ENCODE measurements at regions not wholly inside any gene's neighbourhood (a gene's known extent, or its start where the extent isn't known, plus 50 kb on each side); places are given as distances from the start of the nearest gene placed in this dataset.
"Not testable (repeated sequence)": the region's sequence is repeated elsewhere in the genome, so short reads cannot be mapped to it uniquely, and the experiment has no call there.

DNA sequence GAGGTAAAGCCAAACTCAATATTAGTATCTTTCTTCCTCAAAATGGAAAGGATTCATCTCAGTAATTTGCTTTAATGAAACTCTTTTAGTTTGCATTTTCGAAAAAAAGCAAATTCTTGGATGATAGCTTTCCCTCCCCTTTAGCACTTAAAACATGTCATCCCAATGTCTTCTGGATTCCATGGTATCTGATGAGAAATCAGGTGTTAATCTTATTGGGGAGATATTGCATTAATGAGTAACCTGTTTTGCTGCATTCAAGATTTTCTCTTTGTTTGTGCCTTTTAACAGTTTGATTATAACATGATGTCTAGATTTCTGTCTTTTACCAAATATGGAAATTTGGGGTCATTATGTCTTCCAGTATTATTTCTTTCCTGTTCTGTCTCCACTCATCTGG, 405.1 kb upstream of the FOXG1 start:
- H4K20me1 ChIP-seq, result no peaks in the 10 kb centered on the region
- H3K36me3 ChIP-seq, result no peaks in the 10 kb centered on the region
- no peak overlapping the region for H3K9ac ChIP-seq
- no peaks in the 10 kb centered on the region for H3K4me1 ChIP-seq
- H3K27ac ChIP-seq, result no peak overlapping the region
- peaks cover 0 to 16% (median 5%) of the 10 kb centered on the region in 11 experiments; a peak in 9 of 22 replicates for H3K9me3 ChIP-seq (replicated peaks in 1 of 11)
- H3K4me3 ChIP-seq, result no peak overlapping the region
- H3K4me2 ChIP-seq, result no peak overlapping the region
- no peak for TF ChIP-seq Cebpa-rat (IDR thresholded peaks at IDR 0.05)
- H3K27me3 ChIP-seq, result no peaks in the 10 kb centered on the region

DNA sequence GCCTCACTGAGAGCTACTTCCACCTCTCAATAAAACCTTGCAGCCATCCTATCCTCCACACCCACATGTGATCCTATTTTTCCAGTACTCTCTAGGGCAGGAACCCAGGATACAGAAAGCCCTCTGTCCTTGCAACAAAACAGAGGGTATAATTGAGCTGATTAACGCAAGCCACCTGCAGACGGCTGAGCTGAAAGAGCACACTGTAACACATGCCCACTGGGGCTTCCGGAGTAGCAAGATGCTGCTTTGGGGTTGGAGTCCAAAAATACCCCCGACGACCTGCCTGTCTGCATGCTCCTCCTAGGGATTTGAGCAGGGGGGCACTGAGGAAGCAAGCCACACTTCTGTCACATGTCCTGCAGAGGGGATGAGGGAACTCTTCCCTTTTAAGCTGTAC, 401.1 kb upstream of the FOXG1 start:
- Histone ChIP-seq H3K27me3 (no peaks in the 10 kb centered on the region), H3K9ac (no peak overlapping the region), H3K4me2 (no peak overlapping the region), H3K4me3 (no peak overlapping the region), H3K4me1 (no peaks in the 10 kb centered on the region; a peak in 2 of 20 replicates), H3K9me3 (replicated peaks in 1 of 11) (peaks cover 0 to 16% (median 5%) of the 10 kb centered on the region in 11 experiments; a peak in 9 of 22 replicates), H3K27ac (no peak overlapping the region), H4K20me1 (no peaks in the 10 kb centered on the region), H3K36me3 (no peaks in the 10 kb centered on the region)
- TF ChIP-seq Cebpa-rat (IDR thresholded peaks at IDR 0.05), result no peak

- Histone ChIP-seq H3K9ac (no peak overlapping the region), H3K4me3 (no peak overlapping the region), H3K36me3 (no peaks in the 10 kb centered on the region), H3K9me3 (replicated peaks in 1 of 11) (no peaks in the 10 kb centered on the region), H3K4me1 (peaks cover 0 to 20% (median 0%) of the 10 kb centered on the region in 10 experiments; a peak in 5 of 20 replicates), H4K20me1 (no peaks in the 10 kb centered on the region), H3K27me3 (no peaks in the 10 kb centered on the region), H3K27ac (no peak overlapping the region), H3K4me2 (peak overlapping the region in 2 of 11 experiments; percentile 43 to 60; a peak in 3 of 22 replicates)
- TF ChIP-seq Cebpa-rat (IDR thresholded peaks at IDR 0.05), result no peak
Observed at GRCh38 chr14:28373721-28374120, 392.9 kb upstream of the FOXG1 start.

- H4K20me1 ChIP-seq, result no peaks in the 10 kb centered on the region
- H3K4me1 ChIP-seq, result peaks cover 0 to 20% (median 0%) of the 10 kb centered on the region in 10 experiments; a peak in 5 of 20 replicates
- no peaks in the 10 kb centered on the region for H3K9me3 ChIP-seq (replicated peaks in 1 of 11)
- no peak overlapping the region for H3K27ac ChIP-seq
- H3K4me3 ChIP-seq, result no peak overlapping the region
- H3K9ac ChIP-seq, result no peak overlapping the region
- no peaks in the 10 kb centered on the region for H3K36me3 ChIP-seq
- no peak for TF ChIP-seq Cebpa-rat (IDR thresholded peaks at IDR 0.05)
- H3K4me2 ChIP-seq, result no peak overlapping the region; a peak in 1 of 22 replicates
- no peaks in the 10 kb centered on the region for H3K27me3 ChIP-seq
Observed at GRCh38 chr14:28375295-28375694, 391.3 kb upstream of the FOXG1 start.

DNA sequence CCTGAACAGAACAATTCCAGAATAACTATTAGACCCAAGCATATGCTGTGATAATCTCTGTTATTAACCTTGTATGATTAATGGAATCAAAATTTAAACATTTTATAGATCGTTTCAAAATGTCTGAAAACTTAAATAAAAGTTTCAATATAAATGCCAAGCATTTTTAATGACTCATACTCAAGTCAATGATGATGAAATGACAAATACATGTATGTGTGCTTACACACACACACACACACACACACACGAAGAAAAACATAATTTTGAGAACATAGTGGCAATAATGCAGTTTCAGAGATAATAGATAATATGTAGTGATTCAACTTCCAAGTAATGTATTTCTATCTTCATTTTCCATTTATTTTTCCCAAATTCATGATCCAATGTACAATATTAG, 384.9 kb upstream of the FOXG1 start:
- Histone ChIP-seq H3K9ac (no peak overlapping the region), H3K4me2 (no peak overlapping the region), H3K27ac (no peak overlapping the region), H3K4me3 (no peak overlapping the region), H3K36me3 (no peaks in the 10 kb centered on the region), H3K4me1 (no peaks in the 10 kb centered on the region), H4K20me1 (no peaks in the 10 kb centered on the region), H3K27me3 (no peaks in the 10 kb centered on the region), H3K9me3 (replicated peaks in 1 of 11) (no peaks in the 10 kb centered on the region)
- TF ChIP-seq Cebpa-rat (IDR thresholded peaks at IDR 0.05), result no peak

- H3K9ac ChIP-seq, result no peak overlapping the region
- no peak overlapping the region for H3K4me3 ChIP-seq
- H3K4me2 ChIP-seq, result no peak overlapping the region
Observed at GRCh38 chr14:28382444-28383190, 384.0 kb upstream of the FOXG1 start.

GRCh38 chr14:28398506-28398905, 368.1 kb upstream of the FOXG1 start:
- H3K9me3 ChIP-seq (replicated peaks in 1 of 11), result no peaks in the 10 kb centered on the region
- no peaks in the 10 kb centered on the region for H4K20me1 ChIP-seq
- no peak overlapping the region for H3K4me3 ChIP-seq
- H3K27ac ChIP-seq, result no peak overlapping the region
- H3K27me3 ChIP-seq, result no peaks in the 10 kb centered on the region
- H3K9ac ChIP-seq, result no peak overlapping the region
- H3K4me2 ChIP-seq, result no peak overlapping the region
- H3K4me1 ChIP-seq, result no peaks in the 10 kb centered on the region
- H3K36me3 ChIP-seq, result no peaks in the 10 kb centered on the region
- TF ChIP-seq Cebpa-rat (IDR thresholded peaks at IDR 0.05), result no peak

More at GRCh38 chr14:28382444-28383190, 384.0 kb upstream of the FOXG1 start:
- H4K20me1 ChIP-seq, result no peaks in the 10 kb centered on the region
- TF ChIP-seq Cebpa-rat (IDR thresholded peaks at IDR 0.05), result no peak
- H3K27ac ChIP-seq, result no peak overlapping the region
- H3K4me1 ChIP-seq, result no peaks in the 10 kb centered on the region
- no peaks in the 10 kb centered on the region for H3K27me3 ChIP-seq
- no peaks in the 10 kb centered on the region for H3K36me3 ChIP-seq
- H3K9me3 ChIP-seq (replicated peaks in 1 of 11), result no peaks in the 10 kb centered on the region

DNA sequence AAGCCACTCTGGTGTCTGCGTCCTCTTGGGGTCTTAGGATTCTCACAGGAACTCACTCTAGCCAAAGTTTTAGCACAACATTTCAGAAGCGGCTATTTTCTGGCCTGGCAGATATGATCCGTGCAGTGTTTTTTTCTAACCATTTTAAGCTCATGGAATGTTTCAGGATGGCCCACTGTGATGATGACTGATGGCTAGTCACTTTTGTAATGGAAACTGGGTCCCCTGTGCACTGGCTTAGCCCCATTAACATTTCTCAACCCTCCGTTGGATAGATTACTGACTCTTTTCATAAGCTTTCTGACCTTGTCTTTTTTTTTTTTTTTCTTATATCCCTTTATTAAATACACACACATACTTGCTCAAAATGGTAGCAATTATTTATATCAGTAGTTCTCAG, 364.9 kb upstream of the FOXG1 start:
- not testable (repeated sequence) for H3K27me3 ChIP-seq; H3K4me2 ChIP-seq; H3K9ac ChIP-seq; H4K20me1 ChIP-seq; H3K9me3 ChIP-seq (replicated peaks in 1 of 11); H3K36me3 ChIP-seq; H3K27ac ChIP-seq; H3K4me1 ChIP-seq; H3K4me3 ChIP-seq

DNA sequence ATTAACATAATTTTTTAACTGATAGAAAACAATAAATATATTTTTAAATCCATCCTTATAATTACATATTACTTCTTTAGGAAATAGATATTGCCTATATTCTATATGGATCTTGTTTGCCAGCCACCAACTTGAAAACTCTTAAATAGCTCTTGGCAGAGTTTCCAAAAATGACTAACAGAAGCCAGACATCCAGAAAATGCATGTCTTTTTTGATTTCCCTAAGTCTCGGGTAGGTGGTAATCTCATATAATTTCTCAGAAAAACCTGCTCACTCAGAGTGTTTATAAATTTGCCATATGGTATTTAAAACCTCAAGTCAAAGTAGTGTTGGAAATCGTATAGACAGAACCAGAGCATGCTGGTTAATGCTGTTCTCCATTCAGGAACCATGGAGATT, 360.4 kb upstream of the FOXG1 start:
- no peaks in the 10 kb centered on the region for H3K4me1 ChIP-seq
- no peaks in the 10 kb centered on the region for H3K36me3 ChIP-seq
- no peak overlapping the region for H3K27ac ChIP-seq
- no peaks in the 10 kb centered on the region for H4K20me1 ChIP-seq
- H3K27me3 ChIP-seq, result no peaks in the 10 kb centered on the region
- H3K4me2 ChIP-seq, result no peak overlapping the region
- no peak overlapping the region for H3K9ac ChIP-seq
- no peak overlapping the region for H3K4me3 ChIP-seq
- no peaks in the 10 kb centered on the region for H3K9me3 ChIP-seq (replicated peaks in 1 of 11)
- TF ChIP-seq Cebpa-rat (IDR thresholded peaks at IDR 0.05), result no peak

DNA sequence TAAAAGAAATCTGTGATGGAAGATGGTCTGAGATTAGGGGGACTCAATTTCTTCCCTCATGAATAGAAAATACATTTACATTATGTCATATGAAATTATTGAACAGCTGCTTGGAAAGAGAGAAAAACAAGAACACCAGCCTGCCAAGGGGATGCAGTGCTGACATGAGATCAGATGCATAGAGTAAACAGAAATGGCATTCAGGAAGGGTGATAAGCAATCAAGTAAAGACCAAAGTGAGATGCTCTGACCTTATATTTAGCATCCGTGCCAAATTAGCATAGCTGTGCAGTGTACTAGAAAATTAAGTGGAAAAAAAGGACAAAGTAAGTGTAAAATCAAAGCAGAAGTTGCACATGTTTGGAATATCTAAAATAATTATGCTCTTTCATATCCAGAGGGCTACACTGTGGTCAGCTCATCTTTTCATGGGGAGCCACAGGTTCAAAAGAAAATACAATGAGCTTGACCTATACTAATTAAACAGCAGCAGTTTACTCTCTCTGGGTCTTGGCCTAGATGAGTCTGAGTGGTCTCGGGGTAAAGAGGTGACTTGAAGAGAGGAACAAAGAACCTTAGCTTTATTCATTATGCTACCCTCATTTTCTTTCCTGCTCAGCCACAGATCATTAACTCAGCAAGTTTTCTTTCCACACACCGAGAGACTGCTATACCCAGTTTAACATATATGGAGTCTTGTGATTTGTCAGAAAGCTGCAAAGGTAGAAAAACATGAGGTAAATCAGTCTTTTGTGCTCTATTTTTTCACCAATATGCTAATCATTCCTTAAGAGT, 359.4 kb upstream of the FOXG1 start:
- Histone ChIP-seq H3K27ac (no peak overlapping the region), H3K9me3 (replicated peaks in 1 of 11) (no peaks in the 10 kb centered on the region), H3K4me3 (no peak overlapping the region), H3K27me3 (no peaks in the 10 kb centered on the region), H3K36me3 (no peaks in the 10 kb centered on the region), H3K4me2 (no peak overlapping the region), H3K9ac (no peak overlapping the region), H4K20me1 (no peaks in the 10 kb centered on the region), H3K4me1 (no peaks in the 10 kb centered on the region)
- TF ChIP-seq Cebpa-rat (IDR thresholded peaks at IDR 0.05), result no peak
